Cardiac septum (tissue), 1 donor: ENCODE measurements at regions not wholly inside any gene's neighbourhood (a gene's known extent, or its start where the extent isn't known, plus 50 kb on each side); places are given as distances from the start of the nearest gene placed in this dataset.

Experiments
- DNase-seq: peaks from one replicate; pipeline ENCODE4 v3.0.0-alpha.2; 2020; ENCODE audit warnings: low spot score
- intact Hi-C: fragments of 100-400 bp; cut with DNase I; formaldehyde crosslinking; loops from one replicate; pipeline ENCODE4 v1.14.0; 2022
- donor health status: DM: no; HTN: no; CAD: no.

DNA sequence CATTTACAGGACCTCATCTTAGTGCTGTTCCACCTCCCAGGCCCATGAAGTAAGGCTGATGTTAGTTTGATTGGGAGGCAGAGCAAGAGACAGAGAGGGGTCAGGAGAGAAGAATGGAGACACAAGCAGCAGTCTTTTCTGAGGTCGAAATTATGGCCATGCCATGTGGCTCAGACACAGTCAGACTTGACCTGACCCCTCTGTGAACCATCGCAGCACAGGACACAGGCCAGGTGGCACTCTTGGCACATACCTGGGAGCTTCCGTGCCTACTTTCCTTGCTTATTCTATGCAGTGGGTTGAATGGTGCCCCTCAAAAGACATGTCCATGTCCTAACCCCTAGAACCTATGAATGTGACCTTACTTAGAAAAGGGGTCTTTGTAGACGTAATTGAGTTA, 254.9 kb downstream of the MAFB start:
- intact Hi-C loops: no loop called here
- no peak for DNase-seq

DNA sequence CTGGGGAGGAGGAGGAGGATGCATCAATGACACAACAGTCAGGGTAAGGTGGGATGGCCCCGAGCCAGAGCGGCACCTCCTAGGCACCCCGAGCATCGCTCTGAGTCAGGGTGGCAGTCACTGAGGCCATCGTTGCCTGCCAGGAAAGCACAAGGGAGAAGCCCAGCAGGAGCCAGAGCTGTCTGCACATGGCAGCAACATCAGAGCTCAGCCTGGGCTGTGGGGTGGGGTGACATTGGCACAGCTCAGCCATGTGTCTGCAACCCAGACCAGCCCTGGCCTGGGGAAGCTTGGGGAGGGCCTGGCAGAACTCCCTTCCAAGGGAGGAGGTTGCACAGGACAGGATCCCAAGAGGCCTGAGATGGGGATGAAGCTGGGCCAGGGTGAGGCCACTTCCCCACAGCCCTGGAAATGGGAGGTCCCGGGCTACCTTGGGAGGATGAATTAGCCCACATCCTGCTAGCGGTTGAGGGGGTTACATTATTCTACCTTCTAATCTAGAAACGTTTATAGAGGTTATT, 255.6 kb downstream of the MAFB start:
- intact Hi-C loops: no loop called here
- no peak for DNase-seq

DNA sequence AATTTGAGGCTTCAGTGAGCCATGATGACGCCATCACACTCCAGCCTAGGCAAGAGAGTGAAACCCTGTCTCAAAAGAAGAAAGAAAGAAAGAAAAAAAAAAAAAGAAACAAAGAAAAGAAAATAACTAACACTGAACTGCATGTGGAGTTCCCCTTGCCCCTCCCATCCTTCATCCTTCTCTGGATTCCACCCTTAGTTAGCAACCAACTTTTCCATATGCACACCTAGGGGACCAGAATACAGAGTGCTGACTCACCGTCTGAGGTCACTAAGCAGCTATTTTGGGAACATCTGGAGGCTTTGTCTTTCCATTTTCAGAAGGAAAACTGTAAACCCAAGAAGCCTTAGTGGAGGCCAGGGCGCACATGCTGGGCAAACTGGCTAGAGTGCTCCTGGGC, 257.4 kb downstream of the MAFB start:
- intact Hi-C loops: no loop called here
- DNase-seq: no peak

DNA sequence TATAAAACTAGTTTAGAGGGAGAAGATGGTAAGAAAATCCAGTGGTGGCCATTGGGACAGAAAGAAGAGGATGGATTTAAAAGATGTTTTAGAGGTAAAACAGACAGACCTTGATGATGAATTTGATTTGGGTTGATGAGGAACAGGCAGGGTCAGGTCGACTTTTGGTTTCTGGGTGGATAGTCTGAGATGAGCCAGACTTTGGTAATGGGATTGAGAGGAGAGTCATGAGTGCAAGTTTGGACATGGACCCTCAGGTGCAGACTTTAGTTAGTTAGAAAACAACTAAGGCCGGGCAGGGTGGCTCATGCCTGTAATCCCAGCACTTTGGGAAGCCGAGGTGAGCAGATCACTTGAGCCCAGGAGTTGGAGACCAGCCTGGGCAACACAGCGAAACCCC, 257.9 kb downstream of the MAFB start:
- intact Hi-C loops: no loop called here
- DNase-seq: no peak

DNA sequence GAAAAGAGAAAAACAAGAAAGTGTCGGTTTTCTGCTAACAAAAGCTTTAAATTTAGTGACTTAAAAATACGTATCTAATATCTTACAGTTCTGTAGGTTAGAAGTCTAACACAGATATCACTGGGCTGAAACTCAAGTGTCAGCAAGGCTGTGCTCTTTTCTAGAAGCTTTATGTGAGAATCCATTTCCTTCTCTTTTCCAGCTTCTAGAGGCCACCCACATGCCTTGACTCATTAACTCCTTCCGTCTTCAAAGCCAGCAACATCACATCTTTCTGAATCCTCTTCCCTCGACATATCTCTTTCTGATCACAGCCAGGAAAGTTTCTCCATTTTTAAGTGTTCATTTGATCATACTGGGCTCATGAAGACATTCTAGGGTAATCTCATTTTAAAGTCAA, 262.0 kb downstream of the MAFB start:
- DNase-seq: no peak
- intact Hi-C loops: no loop called here

DNA sequence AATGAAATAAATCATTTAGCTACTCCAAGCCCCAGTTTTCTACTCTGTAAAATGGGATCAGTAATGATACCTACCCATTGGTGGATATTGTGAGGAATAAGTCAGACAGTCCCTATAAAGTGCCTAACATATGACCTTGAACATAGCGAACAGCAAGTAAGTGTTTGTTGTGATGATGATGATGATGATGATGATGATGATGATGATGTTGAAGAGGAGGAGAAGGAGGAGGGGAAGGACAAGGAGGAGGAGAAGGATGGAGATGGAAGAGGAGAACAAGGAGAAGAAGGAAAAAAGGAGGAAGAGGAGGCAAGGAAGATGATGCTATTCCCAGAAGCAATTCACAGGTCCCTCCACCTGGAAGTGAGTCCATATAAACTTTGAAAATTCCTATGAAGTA, 264.3 kb downstream of the MAFB start:
- DNase-seq: no peak
- intact Hi-C loops: no loop called here

DNA sequence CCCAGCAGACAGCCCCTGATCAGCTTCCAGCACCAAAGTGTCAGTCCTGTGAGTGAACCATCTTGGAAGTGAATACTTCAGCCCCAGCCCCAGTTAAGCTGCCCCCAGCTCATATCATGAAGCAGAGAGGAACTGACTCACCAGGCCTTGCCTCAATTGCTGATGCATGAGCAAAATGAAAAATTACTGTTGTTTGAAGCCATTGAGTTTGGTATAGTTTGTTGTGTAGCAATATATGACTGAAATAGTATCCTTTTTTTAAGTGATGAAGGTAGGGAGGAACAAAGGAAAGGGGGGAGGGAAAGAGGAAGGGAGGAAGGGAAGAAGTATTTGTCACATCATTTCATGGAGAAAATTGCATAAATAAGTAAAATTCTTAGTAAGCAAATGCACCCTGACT, 266.4 kb downstream of the MAFB start:
- intact Hi-C loops: no loop called here
- DNase-seq: no peak

DNA sequence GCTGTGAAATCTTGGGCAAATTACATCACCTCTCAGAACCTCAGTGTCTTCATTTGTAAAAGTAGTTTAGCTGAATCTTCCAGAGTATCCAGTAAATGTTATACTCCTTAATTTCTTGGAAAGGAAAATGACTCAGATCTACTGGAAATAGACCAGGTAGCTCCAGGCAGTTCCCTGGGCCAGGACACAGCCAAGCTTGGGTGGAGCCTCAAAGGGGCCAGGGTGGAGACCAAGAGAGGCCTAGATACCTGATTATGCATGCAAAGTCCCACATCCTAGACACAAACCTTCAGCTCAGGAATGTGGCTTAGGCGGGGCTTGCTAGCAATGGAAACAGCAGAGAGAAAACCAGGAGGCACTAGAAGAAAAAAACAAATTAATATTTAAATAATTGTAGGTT, 272.8 kb downstream of the MAFB start:
- intact Hi-C loops: no loop called here
- DNase-seq: no peak

DNA sequence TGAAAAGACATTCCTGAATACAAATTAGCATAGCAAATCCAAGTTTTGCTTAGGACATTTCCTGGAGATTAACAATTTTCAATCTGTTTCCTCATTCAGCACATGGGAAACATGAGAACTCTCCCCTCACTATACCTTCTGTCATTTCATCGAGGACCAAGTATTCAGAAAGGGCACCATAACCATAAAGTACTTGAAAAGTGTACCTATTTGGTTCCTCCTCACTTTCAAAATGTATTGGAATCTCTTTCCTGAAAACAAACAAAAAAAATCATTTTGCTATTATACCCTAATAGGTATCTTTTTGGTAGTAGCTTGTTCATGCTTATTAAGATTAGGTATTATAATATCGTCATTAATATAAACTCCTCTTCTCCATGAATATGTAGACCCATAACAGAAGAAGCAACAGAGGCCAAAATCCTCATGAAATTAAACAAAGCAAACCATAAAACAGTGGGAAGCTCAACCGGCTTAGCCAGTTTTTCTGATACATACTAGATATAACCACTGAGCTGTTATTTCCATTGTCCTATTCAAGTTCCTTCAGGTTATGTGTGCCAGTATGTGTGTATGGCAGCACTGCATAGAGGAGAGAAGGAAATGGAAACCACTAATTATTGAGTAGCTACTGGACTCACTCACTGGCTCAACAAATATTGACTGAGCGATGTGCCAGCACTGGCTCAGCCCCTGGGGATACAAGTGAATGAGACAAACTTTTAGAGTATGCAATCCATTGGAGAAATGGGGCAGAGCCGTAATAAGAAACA, 274.0 kb downstream of the MAFB start:
- no peak for DNase-seq
- intact Hi-C loops: no loop called here

DNA sequence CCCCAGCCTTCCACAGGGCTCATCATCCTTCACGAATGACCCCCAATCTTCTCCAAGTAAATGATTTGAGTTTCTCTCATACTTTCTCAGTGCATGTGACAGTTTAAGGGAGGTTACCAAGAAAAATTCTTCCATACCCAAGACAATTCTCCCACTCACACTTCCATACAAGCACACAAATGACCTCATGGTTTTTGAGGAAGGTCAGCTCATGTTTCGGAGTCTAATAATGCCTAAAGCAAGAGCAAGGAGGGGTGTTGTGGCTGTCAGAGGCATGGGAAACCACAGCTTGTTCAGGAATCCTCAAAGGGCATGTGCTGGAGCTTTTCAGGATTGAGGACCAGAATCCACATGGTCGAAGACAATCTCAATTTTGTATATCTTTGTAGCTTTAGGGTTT, 279.0 kb downstream of the MAFB start:
- intact Hi-C loops: no loop called here
- no peak for DNase-seq

DNA sequence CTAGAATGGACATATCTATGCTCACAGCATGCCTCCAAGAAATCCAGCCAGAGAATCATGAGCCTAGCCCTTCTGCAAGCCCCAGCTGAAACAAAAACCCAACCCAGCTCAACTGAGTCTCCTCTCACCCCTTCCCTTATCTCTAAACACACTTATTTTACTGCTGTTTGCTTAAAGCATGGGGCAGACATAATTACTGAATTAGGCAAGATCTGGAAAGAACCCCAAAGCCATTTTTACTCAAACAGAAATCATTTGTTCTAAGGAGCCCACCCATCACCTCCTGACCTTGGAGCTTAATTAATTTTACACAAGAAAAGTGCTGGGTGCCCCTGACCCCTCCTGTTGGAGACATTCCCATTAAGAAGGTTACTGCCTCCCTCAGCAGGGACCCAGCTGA, 291.6 kb downstream of the MAFB start:
- intact Hi-C loops: no loop called here

DNA sequence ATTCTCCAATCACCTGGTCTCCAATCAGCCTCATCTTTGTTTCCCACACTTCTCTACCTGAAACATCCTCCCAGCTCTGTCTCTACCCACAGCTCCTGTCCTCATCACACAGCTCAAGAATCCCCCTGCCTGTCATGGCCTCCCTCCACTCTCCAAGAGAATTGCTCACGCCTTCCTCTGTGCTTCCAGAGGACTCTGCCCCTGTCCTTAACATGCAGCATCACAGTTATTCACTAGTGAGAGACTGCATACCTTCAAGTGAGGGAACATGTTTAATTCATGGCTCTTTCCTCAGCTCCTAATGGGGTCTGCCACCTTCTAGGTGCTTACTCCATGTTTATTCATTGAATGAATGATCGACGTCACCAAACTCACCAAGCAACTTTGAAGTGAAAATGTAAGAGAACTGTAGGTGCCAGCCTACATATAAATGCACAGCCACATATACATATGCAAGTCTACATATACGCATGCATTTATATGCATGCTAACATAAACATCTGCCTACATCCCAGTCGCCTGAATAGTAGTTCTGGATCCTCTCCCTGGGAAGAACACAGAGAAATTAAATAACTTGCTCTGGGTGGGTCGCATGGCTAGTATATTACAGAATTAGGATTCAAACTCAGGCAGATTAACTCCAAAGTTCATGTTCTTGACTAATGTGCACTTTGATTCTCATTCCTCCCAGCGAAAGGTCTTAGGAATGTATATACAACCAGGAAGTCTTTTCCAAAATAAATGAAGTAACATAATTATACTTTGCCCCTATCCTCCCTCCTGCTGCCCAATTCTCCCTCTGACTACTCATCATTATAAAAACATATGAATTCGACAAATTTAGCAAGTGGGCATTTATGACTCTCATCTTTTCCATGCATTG, 295.6 kb downstream of the MAFB start:
- intact Hi-C loops: no loop called here
- no peak for DNase-seq

More for the DNA sequence above, 291.6 kb downstream of the MAFB start:
- no peak for DNase-seq

DNA sequence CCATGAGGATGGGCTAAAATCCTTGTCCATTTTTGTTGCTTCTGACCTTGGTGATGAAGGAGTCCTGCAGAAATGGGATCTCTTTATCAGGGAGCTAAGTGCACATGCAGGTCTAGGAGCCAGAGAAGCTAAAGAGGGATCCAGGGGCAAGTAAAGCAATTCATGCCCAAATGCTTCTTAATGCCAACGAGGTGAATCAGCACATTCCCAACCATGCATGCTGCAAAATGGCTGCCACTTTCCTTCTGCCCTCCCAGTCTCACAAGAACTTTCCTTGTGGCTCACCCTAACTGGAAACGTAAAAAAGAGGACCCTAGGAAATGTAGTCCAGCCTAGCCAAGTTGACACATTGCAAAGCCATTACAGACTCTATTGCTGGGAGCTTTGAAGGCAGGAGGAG, 298.4 kb downstream of the MAFB start:
- no peak for DNase-seq
- intact Hi-C loops: no loop called here

DNA sequence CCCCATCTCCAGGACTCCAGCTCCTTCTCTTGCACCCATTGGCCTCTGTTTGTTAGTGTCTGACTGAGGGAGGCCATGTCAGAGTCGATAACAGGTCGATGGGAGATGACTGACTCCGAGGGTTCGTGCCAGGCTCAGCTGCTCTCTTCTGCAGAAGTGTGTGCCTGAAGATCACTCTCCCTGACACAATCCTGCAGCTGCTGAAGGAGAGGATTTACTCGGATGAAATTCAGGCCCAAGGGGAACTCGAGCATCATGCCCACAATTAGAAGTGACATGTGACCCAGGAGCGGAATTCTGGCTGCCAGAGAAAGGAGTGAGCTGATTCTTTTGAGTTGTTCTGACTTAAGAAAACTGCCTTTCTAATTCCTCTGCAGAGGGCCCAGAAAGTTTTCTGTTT, 318.2 kb downstream of the MAFB start:
- no peak for DNase-seq
- intact Hi-C loops: no loop called here

DNA sequence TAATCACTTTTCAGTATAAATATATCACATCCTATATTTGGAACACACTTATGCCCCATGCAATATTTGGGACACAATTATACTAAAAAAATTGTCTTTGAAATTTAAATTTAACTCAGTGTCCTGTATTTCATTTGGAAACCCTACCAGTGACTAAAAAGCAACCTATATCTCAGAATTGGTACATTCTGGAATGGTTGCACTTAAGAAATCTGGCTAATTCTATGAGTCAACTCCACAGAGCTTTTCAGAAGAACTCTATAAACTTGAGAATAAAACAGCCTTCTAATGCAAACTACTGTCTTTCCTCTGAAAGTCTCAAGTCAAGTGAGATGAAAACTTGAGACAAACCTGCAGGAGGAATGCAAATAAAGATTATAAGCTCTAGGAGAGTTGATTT, 320.2 kb downstream of the MAFB start:
- DNase-seq: no peak
- intact Hi-C loops: no loop called here

DNA sequence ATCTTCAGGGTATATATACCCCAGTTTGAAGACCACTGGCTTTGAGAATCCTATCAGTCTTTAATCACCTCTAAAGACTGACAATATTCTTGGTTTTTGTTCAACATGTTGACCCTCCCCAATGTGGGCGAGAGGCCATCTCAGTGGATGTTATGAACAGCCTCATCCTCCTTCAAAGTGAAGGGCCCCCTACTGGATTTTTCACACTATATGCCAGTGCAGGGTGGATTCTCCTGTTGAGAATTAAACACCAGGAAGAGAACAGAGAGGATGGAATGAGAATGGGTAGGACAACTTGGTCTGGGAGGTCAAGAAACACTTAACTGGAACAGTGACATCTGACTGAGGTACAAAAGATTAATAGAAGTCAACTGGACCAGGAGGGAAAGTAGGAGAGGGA, 327.1 kb downstream of the MAFB start:
- intact Hi-C loops: no loop called here
- no peak for DNase-seq

DNA sequence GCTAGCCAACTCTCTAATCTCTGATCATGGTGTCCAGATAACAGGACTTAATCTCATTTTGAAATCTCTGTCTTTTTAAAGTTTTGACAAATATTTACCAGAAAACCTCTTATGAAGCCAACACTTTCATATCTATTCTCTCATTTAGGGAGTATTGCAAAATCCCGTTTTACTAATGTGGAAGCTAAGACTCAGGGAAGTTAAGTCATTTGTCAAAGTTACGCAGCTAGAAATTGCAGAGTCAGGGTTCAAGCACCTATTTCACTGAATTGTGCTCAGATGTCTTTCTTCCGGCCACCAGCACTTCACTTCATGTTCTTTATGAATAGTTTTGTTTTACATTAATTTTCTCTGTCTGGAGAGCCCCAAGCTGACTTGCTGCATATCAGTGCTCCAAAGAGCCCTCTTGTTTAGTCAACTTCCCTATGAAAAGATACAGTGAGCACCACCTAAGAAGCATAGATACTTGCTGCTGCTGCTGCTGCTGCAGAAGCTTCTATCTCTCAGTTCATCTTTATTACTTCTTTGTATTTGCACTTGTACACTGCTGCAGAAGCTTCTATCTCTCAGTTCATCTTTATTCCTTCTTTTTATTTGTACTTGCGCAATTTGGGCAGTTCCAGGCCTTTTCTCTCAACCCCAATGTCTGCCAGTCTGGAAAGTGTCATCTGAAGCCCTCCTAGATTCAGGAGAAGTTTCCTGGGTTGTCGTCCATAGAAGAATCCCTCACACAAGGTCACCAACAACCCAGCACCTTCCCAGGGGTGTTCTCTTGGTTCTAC, 329.7 kb downstream of the MAFB start:
- no peak for DNase-seq
- intact Hi-C loops: no loop called here

DNA sequence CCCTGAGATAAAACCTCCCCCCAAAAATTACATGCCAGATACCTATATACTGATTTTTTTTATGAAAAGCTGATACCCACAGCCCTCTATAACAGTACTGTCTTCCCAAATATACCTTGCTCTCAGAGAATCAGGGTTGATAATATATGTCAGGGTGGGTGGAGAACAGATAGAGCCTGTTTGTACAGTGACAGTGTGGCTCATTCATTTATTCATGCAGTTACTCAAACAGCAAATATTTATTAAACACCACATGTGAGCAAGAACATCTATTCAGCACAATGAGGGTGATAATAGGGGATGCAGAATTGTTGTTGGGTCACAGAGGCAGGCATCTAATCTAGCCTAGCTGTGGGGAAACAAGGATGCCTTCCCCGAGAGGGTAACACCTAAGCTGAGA, 334.2 kb downstream of the MAFB start:
- intact Hi-C loops: no loop called here

DNA sequence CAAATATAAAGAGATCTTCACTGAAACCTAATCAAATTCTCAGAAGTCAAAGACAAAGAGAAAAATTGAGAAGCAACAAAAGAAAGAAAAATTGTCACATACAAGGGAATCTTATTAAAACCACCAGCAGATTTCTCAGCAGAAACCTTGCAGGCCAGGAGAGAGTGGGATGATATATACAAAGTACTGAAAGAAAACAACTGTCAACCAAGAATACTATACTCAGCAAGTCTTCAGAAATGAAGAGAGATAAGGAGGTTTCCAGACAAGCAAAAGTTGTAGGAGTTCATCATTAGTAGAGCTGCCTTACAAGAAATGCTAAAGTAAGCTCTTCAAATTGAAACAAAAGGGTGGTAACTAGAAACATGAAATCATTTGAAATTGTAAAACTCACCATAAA, 345.6 kb downstream of the MAFB start:
- intact Hi-C loops: no loop called here
- DNase-seq: no peak

More for the DNA sequence above, 334.2 kb downstream of the MAFB start:
- no peak for DNase-seq

DNA sequence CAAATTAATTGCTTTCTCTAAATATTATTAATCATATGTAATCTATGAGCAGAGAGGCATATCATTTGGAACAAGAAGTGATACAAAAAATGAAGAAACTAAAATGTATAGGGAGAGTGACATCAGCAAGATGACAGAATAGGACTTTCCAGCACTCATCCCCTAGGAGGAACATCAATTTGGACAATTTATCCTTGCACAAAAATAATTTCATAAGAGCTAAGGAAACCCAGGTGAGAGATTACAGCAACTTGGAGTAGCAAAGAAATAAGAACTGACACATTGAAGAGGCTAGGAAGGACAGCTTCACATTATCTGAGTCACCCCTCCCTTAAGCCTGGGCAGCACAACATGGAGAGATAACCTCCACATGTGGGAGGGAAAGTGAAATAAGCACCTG, 347.5 kb downstream of the MAFB start:
- DNase-seq: no peak
- intact Hi-C loops: no loop called here
